GM18519 (cell line): ENCODE measurements at regions not wholly inside any gene's neighbourhood (a gene's known extent, or its start where the extent isn't known, plus 50 kb on each side); places are given as distances from the start of the nearest gene placed in this dataset.
"Not testable (repeated sequence)": the region's sequence is repeated elsewhere in the genome, so short reads cannot be mapped to it uniquely, and the experiment has no call there.

Experiments
- ATAC-seq: cut with Tn5 transposase; IDR thresholded peaks from one replicate; pipeline ENCODE4 v1.9.1; 2021; ENCODE audit warnings: mild to moderate bottlenecking, moderate library complexity; ENCODE audit not compliant: unreplicated experiment, low FRiP score

GRCh38 chr16:85216522-85217375 lies 104.5 kb upstream of the CIBAR2 start:
- no peak for ATAC-seq

GRCh38 chr16:85220125-85220839 lies 108.0 kb upstream of the CIBAR2 start:
- no peak for ATAC-seq

GRCh38 chr16:85220964-85221731 lies 108.9 kb upstream of the CIBAR2 start:
- ATAC-seq, result no peak

GRCh38 chr16:85221771-85222154 lies 109.5 kb upstream of the CIBAR2 start:
- no peak for ATAC-seq

- ATAC-seq, result no peak
These were observed 110.0 kb upstream of the CIBAR2 start for GRCh38 chr16:85222155-85222863.

GRCh38 chr16:85225257-85225656 lies 113.0 kb upstream of the CIBAR2 start:
- no peak for ATAC-seq

- no peak for ATAC-seq
These were observed 113.4 kb upstream of the CIBAR2 start for GRCh38 chr16:85225721-85226120.

GRCh38 chr16:85227084-85227945 lies 115.0 kb upstream of the CIBAR2 start:
- ATAC-seq, result peak; percentile 63

- no peak for ATAC-seq
These were observed 115.9 kb upstream of the CIBAR2 start for GRCh38 chr16:85227946-85228862.

GRCh38 chr16:85228970-85229430 lies 116.7 kb upstream of the CIBAR2 start:
- ATAC-seq, result no peak

- ATAC-seq, result no peak
These were observed 117.7 kb upstream of the CIBAR2 start for GRCh38 chr16:85229869-85230462.

- not testable (repeated sequence) for ATAC-seq
These were observed 118.6 kb upstream of the CIBAR2 start for GRCh38 chr16:85230764-85231383.

- no peak for ATAC-seq
These were observed 119.7 kb upstream of the CIBAR2 start for GRCh38 chr16:85231959-85232358.

- ATAC-seq, result no peak
These were observed 120.3 kb upstream of the CIBAR2 start for GRCh38 chr16:85232369-85233142.

- no peak for ATAC-seq
These were observed 121.2 kb upstream of the CIBAR2 start for GRCh38 chr16:85233516-85233915.

GRCh38 chr16:85234310-85235204 lies 122.3 kb upstream of the CIBAR2 start:
- ATAC-seq, result no peak
